Hematopoietic multipotent progenitor cell treated with erythropoietin and hydrocortisone succinate and interleukin-3 and kit ligand, for 17 days (in vitro differentiated cells): ENCODE measurements at regions not wholly inside any gene's neighbourhood (a gene's known extent, or its start where the extent isn't known, plus 50 kb on each side); places are given as distances from the start of the nearest gene placed in this dataset.
"Not testable (repeated sequence)": the region's sequence is repeated elsewhere in the genome, so short reads cannot be mapped to it uniquely, and the experiment has no call there.

ENCODE experiments used
- DNase-seq: peaks from one replicate; pipeline ENCODE4 v3.0.0-alpha.2; 2015; ENCODE audit warnings: low spot score

DNA sequence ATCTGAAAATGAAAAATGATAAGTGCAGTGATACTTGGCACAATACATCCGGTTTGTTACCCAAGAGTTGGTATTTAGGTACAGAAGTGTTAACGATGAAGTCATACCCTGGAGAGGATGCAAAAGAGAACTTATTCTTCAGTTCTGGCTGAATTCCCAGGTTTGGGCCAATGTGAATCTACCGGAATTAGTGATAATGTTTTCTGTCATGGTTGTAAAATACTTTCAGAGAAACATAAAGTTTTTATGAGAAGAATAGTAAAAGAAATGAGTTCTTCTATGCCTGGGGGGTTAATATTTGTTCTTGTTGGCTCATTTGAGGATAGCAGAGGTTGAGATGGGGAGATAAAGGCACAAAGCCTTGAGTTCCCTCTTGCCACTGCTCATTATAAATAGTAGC lies 509.9 kb upstream of the POU3F2 start:
- DNase-seq = no peak

DNA sequence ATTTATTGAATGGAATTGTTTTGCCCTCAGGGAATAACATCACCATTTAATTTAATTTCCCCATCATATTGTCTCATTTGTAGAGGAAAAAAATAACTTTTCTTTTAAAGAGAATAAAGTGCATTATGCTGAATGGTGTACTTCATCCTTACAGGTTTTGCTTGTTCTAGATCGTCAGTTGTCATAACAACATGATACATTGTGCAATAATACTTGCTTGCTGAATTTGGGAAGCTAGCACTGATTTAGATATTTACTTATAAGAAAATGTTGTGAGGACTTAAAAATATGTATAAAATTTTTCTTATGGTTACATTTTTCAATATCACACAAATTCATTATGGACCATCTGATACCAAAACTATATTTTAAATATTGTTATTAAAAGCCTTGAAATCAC lies 509.0 kb upstream of the POU3F2 start:
- no peak for DNase-seq

GRCh38 chr6:98333273-98333672 lies 501.1 kb upstream of the POU3F2 start:
- DNase-seq = no peak

DNA sequence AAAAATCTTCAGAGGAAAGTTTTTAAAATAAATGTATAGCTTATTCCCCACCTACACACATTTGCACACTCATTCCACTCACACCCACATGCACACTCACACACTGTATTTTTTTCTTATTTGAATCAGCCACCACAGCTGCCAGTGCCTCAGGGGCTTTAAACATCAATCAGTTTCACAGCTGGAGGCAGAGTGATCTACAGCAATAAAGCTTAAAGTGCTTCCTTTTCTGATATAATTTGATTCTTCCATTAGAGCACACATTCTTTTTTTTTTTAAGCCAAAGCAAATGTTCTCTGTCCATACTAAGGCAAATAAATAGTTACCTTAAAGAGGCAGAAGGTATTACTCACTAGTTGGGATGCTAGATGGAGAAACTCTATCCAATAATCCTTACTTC lies 498.8 kb upstream of the POU3F2 start:
- no peak for DNase-seq

GRCh38 chr6:98339506-98339905 lies 494.9 kb upstream of the POU3F2 start:
- no peak for DNase-seq

DNA sequence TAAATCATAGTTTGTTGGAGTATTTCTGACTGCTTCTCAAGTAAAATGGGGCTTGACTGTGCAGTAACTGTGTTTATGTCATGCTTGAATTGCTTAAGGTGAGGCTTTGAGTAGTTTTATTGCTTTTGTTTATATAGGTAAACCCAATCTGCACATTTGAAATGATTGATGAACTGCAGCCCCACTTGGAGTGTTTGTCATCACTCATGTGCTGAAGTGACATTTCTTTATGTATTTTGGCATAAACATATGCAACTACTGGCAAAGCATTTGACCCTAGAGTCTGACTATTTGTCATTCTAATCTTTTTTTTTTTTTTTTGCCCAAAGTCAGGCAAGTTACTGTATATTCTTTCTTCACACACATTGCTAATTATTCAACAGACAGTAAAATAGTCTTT lies 491.4 kb upstream of the POU3F2 start:
- no peak for DNase-seq

DNA sequence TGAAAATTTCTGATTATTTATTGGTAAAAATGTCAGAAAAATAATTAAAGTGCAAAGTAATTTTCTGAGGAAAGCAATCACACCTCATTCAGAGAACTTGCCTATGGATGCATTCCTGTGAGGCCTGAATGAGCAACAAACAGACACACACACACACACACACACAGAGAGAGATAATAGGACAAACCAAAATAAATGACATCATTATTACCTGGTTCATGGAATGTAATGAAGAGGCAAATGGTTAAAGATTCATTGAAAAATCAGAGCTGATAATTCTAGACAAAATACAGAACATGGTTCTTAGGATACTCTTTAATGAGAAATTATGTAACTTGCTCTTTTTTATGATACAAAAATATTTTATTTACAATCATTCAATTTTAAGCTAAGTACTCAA lies 490.6 kb upstream of the POU3F2 start:
- DNase-seq = no peak

- no peak for DNase-seq
Observed at GRCh38 chr6:98352348-98352747, 482.0 kb upstream of the POU3F2 start.

DNA sequence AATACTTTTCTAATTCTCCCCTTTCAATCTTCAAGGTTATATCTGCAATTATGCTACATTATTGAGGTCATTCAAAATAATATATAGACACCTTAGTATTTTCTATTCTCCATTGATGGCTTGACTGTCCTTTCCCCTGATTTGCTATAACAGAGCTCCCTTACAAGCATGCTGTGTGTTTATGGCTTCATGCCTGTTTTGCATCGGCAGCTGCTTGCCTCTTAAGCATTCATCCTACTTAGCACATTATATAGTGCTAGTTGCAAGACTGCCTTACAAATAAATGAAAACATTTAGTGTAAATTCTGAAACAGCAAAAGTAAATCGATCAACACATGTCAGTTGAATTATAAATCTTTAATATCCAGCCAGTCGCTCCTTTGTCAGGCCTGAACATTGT lies 476.2 kb upstream of the POU3F2 start:
- DNase-seq = no peak

GRCh38 chr6:98366371-98366770 lies 468.0 kb upstream of the POU3F2 start:
- no peak for DNase-seq

DNA sequence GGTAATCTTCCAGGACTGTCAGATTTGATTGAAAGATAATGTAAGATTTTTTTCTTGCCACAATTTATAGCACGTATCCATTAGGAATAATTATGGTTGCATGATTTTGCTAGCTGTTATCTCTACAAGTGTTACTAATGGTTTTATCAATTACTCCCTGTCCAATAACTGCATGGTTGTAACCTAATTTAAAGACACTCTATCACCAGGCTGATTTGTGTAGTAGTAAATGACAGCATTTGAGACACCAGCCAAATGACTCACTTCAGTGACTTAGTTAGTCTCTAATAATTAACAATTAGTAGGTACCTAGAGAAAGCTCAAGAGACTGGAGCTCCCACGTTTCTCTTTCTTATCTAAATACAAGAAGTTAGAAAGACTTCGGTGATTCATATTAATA lies 453.8 kb upstream of the POU3F2 start:
- DNase-seq = no peak

DNA sequence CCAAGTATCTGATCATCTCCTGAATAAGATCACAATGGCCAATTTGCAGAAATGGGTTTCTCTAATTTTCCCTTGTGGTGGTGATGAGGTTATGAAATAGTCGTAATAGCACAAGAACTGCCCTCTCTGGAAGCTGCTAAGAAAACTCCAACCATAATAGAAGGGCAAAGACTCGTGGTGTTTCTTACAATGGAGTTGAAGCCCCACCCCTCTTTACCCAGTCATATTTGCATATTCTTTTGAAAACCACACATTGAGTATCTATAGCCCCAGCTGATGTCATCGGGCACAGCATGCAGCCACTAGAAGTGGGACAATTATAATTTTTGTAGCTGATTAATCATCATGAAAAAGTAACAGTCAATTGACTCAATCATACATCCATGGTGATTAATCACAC lies 452.1 kb upstream of the POU3F2 start:
- DNase-seq = no peak

DNA sequence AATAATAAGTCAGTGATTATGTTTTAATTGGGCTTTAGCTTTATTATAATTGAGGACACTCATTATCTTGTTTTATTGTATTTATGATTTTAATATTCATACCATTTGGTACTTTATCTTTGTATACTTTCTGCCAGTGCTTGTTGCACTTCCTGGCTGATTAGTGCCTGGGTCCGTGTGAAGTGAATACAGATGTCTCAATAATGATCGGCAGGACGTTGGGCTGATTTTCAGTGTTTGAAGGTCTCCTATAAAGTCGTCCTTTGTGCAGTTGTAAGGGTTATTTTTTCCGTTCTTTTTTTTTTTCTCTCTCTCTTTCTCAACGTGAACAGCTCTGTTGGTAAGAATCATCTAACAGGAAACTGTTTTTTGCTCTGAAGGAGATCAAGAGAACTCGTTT lies 450.0 kb upstream of the POU3F2 start:
- no peak for DNase-seq

DNA sequence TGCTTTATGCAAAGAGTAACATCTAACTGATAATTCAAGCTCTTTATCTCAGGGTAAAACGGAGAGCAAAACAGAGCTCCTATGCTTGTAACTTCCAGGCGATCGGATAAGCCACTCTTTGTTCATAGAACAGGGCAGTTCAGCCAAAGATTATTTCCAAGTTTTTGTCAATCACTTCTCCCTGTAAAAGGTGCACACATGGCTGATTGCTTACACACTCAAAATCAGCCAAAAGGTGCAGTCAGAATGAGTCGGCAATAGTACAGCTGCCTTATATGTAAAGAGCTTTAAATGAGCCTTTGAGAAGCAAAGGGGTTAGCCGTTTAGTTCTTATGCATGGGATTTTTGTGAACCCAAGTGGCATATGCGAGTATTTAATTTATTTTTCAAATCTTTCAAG lies 449.6 kb upstream of the POU3F2 start:
- no peak for DNase-seq

- DNase-seq = no peak
Observed at GRCh38 chr6:98395610-98396166, 438.7 kb upstream of the POU3F2 start.

DNA sequence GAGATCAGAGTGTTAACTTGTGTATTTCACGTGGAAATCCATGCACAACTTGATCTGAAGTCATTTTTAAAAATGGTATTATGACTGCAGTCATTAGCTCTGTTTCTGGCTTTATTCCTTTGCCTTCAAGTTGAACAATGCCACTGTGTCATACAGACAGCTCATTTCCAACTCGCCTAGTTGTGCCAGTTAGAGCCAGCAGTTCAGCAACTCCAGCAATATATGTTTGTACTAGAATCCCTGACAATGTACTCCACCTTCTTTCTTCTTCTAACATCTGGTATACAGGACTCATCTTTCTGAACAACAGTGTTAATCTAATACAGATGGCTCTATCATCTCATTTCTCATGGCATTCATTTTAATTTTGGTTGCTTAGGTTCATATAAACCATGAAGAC lies 418.3 kb upstream of the POU3F2 start:
- DNase-seq = no peak

DNA sequence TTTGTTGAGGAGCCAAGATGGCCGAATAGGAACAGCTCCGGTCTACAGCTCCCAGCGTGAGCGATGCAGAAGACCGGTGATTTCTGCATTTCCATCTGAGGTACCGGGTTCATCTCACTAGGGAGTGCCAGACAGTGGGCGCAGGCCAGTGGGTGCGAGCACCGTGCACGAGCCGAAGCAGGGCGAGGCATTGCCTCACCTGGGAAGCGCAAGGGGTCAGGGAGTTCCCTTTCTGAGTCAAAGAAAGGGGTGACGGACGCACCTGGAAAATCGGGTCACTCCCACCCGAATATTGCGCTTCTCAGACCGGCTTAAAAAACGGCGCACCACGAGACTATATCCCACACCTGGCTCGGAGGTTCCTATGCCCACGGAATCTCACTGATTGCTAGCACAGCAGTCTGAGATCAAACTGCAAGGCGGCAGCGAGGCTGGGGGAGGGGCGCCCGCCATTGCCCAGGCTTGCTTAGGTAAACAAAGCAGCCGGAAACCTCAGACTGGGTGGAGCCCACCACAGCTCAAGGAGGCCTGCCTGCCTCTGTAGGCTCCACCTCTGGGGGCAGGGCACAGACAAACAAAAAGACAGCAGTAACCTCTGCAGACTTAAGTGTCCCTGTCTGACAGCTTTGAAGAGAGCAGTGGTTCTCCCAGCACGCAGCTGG lies 417.7 kb upstream of the POU3F2 start:
- not testable (repeated sequence) for DNase-seq

- no peak for DNase-seq
Observed at GRCh38 chr6:98433325-98434056, 400.9 kb upstream of the POU3F2 start.

DNA sequence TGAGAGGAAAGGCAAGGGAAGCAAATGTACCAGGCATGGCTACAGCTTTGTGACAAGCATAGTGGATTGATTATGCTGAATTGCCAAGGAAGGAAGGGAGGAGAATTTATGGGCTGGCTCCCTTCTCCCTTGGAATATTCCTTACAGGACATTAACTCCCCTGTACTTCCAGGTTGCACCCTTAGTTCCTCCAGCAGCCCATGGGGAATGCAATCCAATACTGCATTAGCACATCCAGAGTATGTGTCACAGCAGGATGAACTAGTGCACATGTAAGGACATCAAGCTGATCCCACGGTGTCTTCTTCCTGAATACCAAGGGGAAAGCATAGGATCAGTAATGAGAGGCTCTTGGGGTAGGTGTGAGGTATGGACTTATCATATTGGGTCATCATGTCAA lies 390.7 kb upstream of the POU3F2 start:
- no peak for DNase-seq

DNA sequence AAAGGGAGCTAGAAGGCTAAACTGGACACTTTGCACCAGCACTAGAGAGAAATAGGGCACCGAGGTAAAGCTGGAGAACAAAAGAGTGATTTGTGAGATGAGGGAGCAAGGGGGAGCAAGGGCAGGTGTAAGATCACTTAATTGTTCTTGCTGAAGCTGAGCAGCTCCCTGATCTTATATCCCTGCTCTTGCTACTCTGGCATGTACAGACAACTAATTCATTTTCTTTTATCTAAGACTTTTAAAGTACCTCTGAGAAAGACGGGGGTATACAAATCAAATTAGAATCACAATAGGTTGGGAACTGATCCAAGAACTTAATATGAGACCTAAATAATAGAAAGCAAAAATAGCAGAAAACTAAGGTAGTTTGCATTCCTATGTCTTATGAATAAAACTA lies 381.7 kb upstream of the POU3F2 start:
- DNase-seq = no peak

DNA sequence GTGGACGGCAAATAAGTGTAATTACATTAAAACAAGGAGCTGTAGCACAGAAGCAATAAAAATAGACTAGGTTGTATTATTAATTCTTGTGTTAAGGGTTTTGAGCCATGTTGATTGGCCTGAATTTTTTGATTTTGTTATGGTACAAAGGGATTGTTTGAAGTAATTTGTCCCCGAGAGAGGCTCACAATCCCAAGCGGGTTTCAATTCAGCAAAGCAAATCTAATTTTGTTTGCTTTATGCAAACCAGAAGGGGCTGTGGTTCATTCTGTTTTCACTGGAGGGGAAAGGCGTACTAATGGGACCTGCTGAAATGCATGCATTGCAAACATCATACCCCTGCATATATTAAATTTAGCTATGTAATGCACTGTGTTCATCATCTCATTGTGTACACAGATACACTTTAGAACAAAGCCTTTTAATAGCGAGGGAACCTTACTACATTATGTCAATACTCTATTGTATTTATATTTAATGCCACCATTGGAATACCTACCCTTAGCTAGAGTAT lies 379.5 kb upstream of the POU3F2 start:
- DNase-seq = no peak

DNA sequence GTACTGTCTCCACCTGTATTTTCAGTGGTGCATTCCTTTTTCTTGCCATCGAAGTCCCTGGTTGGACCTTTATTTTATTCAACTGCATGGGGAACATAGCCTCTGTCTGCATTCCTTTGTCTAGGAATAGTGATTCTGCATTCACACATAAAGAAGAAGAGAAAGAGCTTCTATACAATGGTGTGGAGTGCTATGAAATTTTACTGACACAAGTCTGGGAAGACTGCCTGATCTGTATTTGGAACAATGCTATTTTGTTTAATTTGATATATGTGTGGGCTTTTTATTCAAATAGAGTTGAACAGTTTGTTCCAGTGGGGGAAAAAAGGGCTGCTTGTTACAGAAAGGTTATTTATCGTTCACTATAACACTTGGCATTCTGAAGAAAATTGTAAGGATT lies 375.7 kb upstream of the POU3F2 start:
- no peak for DNase-seq
